Aorta (tissue), 5 donors: ENCODE measurements at regions not wholly inside any gene's neighbourhood (a gene's known extent, or its start where the extent isn't known, plus 50 kb on each side); places are given as distances from the start of the nearest gene placed in this dataset.
"Not testable (repeated sequence)": the region's sequence is repeated elsewhere in the genome, so short reads cannot be mapped to it uniquely, and the experiment has no call there.

Source experiments
- ATAC-seq: fragments of 200-7000 bp; cut with Tn5 transposase; one replicate; pipeline ENCODE4 v1.9.1; 2022; ENCODE audit warnings: moderate library complexity; ENCODE audit not compliant: low FRiP score
- DNase-seq, 2 donors: peaks; one replicate each; pipeline ENCODE4 v3.0.0-alpha.2; 2020
- H3K27ac ChIP-seq, 2 donors: one replicate each; pipeline ENCODE4 v1.5.1; 2013; ENCODE audit warnings: low read length in 2 of 2, mild to moderate bottlenecking in 2 of 2, moderate library complexity in 2 of 2, control low read depth in 1 of 2, inconsistent platforms in 1 of 2, low read depth in 1 of 2
- H3K27me3 ChIP-seq, 2 donors: one replicate each; pipeline ENCODE4 v1.6.1; 2013; ENCODE audit warnings: control low read depth in 1 of 2, low read length in 1 of 2, mild to moderate bottlenecking in 1 of 2, moderate library complexity in 1 of 2; ENCODE audit not compliant: insufficient read depth in 2 of 2, control insufficient read depth in 1 of 2
- H3K36me3 ChIP-seq, 2 donors: one replicate each; pipeline ENCODE4 v1.6.1; 2013; ENCODE audit warnings: control low read depth in 1 of 2, low read length in 1 of 2, mild to moderate bottlenecking in 1 of 2; ENCODE audit not compliant: insufficient read depth in 2 of 2, control insufficient read depth in 1 of 2
- H3K4me1 ChIP-seq, 2 donors: one replicate each; pipeline ENCODE4 v1.6.1; 2013; ENCODE audit warnings: low read length in 2 of 2, control low read depth in 1 of 2, mild to moderate bottlenecking in 1 of 2, moderate library complexity in 1 of 2; ENCODE audit not compliant: insufficient read depth in 2 of 2, control insufficient read depth in 1 of 2
- H3K4me3 ChIP-seq, 2 donors: one replicate each; pipeline ENCODE4 v1.5.1; 2013; ENCODE audit warnings: low read length in 2 of 2, control low read depth in 1 of 2, mild to moderate bottlenecking in 1 of 2
- H3K9me3 ChIP-seq: one replicate; pipeline ENCODE4 v1.6.1; 2013; ENCODE audit warnings: mild to moderate bottlenecking, low read length; ENCODE audit not compliant: control insufficient read depth
- WGBS, 2 donors: extraction: QIAGEN DNeasy Blood & Tissue Kit; methylation state at CpG; one replicate each; pipeline ENCODE4 v1.1.7; 2013; 5-methylcytosine and 5-hydroxymethylcytosine counted together
- intact Hi-C, 2 donors: fragments of 100-400 bp; cut with DNase I; formaldehyde crosslinking; loops; one replicate each; pipeline versions ENCODE4 v1.14.2 to v1.15.0; 2022
- donor health status: healthy with polysubstance abuse.
- donor health status: Bipolar disorder and iron deficiency.
- donor health status: DM: no; HTN: no; CAD: no.
- donor health status: DM: no; HTN: no; CAD: no.
- donor health status: DM: yes; HTN: yes; CAD: no.

- no peak overlapping the region for H3K27ac ChIP-seq
- H3K4me1 ChIP-seq, result no peaks in the 10 kb centered on the region
- H3K36me3 ChIP-seq, result no peaks in the 10 kb centered on the region
- H3K4me3 ChIP-seq, result no peak overlapping the region
- intact Hi-C loops, result no loop called here
- peaks cover 2% of the 10 kb centered on the region for H3K9me3 ChIP-seq
- WGBS, 2 donors, result 61 to 76% methylated on average over 3 of the region's 3 CpGs
- ATAC-seq (no peak), DNase-seq (no peak)
- no peaks in the 10 kb centered on the region for H3K27me3 ChIP-seq
Measured at GRCh38 chr11:38143852-38144251, 1545.8 kb upstream of the RAG2 start.

GRCh38 chr11:38138972-38139371, 1540.9 kb upstream of the RAG2 start:
- intact Hi-C loops, result no loop called here
- ATAC-seq (no peak), DNase-seq (no peak)
- no peaks in the 10 kb centered on the region for H3K4me1 ChIP-seq
- no peak overlapping the region for H3K27ac ChIP-seq
- H3K4me3 ChIP-seq, result no peak overlapping the region
- H3K27me3 ChIP-seq, result no peaks in the 10 kb centered on the region
- H3K9me3 ChIP-seq, result peaks cover 2% of the 10 kb centered on the region
- no peaks in the 10 kb centered on the region for H3K36me3 ChIP-seq
- 88 to 92% methylated on average over 2 of the region's 2 CpGs for WGBS, 2 donors

GRCh38 chr11:38136887-38137286, 1538.9 kb upstream of the RAG2 start:
- Histone ChIP-seq H3K4me3 (no peak overlapping the region), H3K9me3 (peaks cover 2% of the 10 kb centered on the region), H3K36me3 (no peaks in the 10 kb centered on the region), H3K4me1 (no peaks in the 10 kb centered on the region), H3K27ac (no peak overlapping the region), H3K27me3 (no peaks in the 10 kb centered on the region)
- DNase-seq (no peak), ATAC-seq (no peak)
- WGBS, 2 donors, result 92% methylated on average over 6 of the region's 6 CpGs
- intact Hi-C loops, result no loop called here

- ATAC-seq (no peak), DNase-seq (no peak)
- no peaks in the 10 kb centered on the region for H3K27me3 ChIP-seq
- no peak overlapping the region for H3K4me3 ChIP-seq
- H3K4me1 ChIP-seq, result no peaks in the 10 kb centered on the region
- no peak overlapping the region for H3K27ac ChIP-seq
- H3K36me3 ChIP-seq, result no peaks in the 10 kb centered on the region
- H3K9me3 ChIP-seq, result no peaks in the 10 kb centered on the region
- intact Hi-C loops, result no loop called here
- WGBS, 2 donors, result 32 to 40% methylated on average over 1 of the region's 1 CpG
Measured at GRCh38 chr11:38131535-38131934, 1533.5 kb upstream of the RAG2 start.

GRCh38 chr11:38130976-38131375, 1532.9 kb upstream of the RAG2 start:
- Histone ChIP-seq H3K27me3 (no peaks in the 10 kb centered on the region), H3K9me3 (no peaks in the 10 kb centered on the region), H3K4me3 (no peak overlapping the region), H3K36me3 (no peaks in the 10 kb centered on the region), H3K4me1 (no peaks in the 10 kb centered on the region), H3K27ac (no peak overlapping the region)
- 16 to 33% methylated on average over 3 of the region's 3 CpGs for WGBS, 2 donors
- intact Hi-C loops, result no loop called here
- DNase-seq (no peak), ATAC-seq (no peak)

GRCh38 chr11:38130514-38130913, 1532.5 kb upstream of the RAG2 start:
- Histone ChIP-seq H3K4me3 (no peak overlapping the region), H3K27me3 (no peaks in the 10 kb centered on the region), H3K4me1 (no peaks in the 10 kb centered on the region), H3K27ac (no peak overlapping the region), H3K36me3 (no peaks in the 10 kb centered on the region), H3K9me3 (no peaks in the 10 kb centered on the region)
- no peak for ATAC-seq
- DNase-seq, result no peak
- intact Hi-C loops, result no loop called here

GRCh38 chr11:38123673-38124072, 1525.6 kb upstream of the RAG2 start:
- no peaks in the 10 kb centered on the region for H3K27me3 ChIP-seq
- intact Hi-C loops, result no loop called here
- 68 to 73% methylated on average over 9 of the region's 9 CpGs for WGBS, 2 donors
- no peaks in the 10 kb centered on the region for H3K9me3 ChIP-seq
- no peak for DNase-seq
- no peak overlapping the region for H3K27ac ChIP-seq
- no peaks in the 10 kb centered on the region for H3K4me1 ChIP-seq
- H3K36me3 ChIP-seq, result no peaks in the 10 kb centered on the region
- ATAC-seq, result no peak
- H3K4me3 ChIP-seq, result no peak overlapping the region

GRCh38 chr11:38116616-38117015, 1518.6 kb upstream of the RAG2 start:
- DNase-seq, H3K36me3 ChIP-seq, H3K27me3 ChIP-seq, intact Hi-C loops, H3K9me3 ChIP-seq, H3K4me3 ChIP-seq, H3K27ac ChIP-seq, H3K4me1 ChIP-seq, ATAC-seq: not testable (repeated sequence)
- WGBS, 2 donors, result 91 to 92% methylated on average over 5 of the region's 5 CpGs

GRCh38 chr11:38115381-38115780, 1517.3 kb upstream of the RAG2 start:
- H3K4me1 ChIP-seq, intact Hi-C loops, DNase-seq, H3K27ac ChIP-seq, H3K36me3 ChIP-seq, H3K4me3 ChIP-seq, H3K9me3 ChIP-seq, H3K27me3 ChIP-seq, ATAC-seq: not testable (repeated sequence)
- WGBS, 2 donors, result 69 to 79% methylated on average over 3 of the region's 3 CpGs
